HEK293 (cell line): ENCODE measurements at regions not wholly inside any gene's neighbourhood (a gene's known extent, or its start where the extent isn't known, plus 50 kb on each side); places are given as distances from the start of the nearest gene placed in this dataset.

ENCODE experiments used
- CTCF ChIA-PET: fragments of 350-600 bp; formaldehyde crosslinking; extraction: SDS; loops from one replicate; lab custom pipeline; 2021; ENCODE audit warnings: antibody characterized with exemption; lab: Yijun Ruan, JAX
- POLR2A ChIA-PET: fragments of 300-600 bp; formaldehyde crosslinking; extraction: SDS; loops from one replicate; lab custom pipeline; 2020; ENCODE audit warnings: antibody characterized with exemption, inconsistent platforms; lab: Yijun Ruan, JAX
- H3K27ac ChIP-seq: fragments of 200-500 bp; sonication (Bioruptor generic); 2 replicates; pipeline ENCODE4 v1.5.1; 2014; ENCODE audit warnings: low read depth, low read length, control low read depth, inconsistent platforms; ENCODE audit errors: extremely low read depth
- H3K36me3 ChIP-seq, 2 experiments: fragments of 200-500 bp in 1 of 2; sonication (Bioruptor generic) in 1 of 2; 1 replicate in 1 of 2; 2 replicates in 1 of 2; pipeline ENCODE4 v1.5.1; 2014 to 2017; ENCODE audit warnings: inconsistent platforms in 2 of 2, low read length in 2 of 2; ENCODE audit not compliant: control insufficient read depth in 2 of 2, insufficient read depth in 1 of 2
- H3K4me1 ChIP-seq: fragments of 200-500 bp; sonication (Bioruptor generic); 2 replicates; pipeline ENCODE4 v1.5.1; 2014; ENCODE audit warnings: mild to moderate bottlenecking, low read length, inconsistent platforms; ENCODE audit not compliant: control insufficient read depth, insufficient read depth
- H3K4me3 ChIP-seq: 2 replicates; pipeline ENCODE4 v1.5.1; 2011; ENCODE audit warnings: low read depth, mild to moderate bottlenecking, control low read depth, low read length, moderate library complexity
- H3K9me3 ChIP-seq: fragments of 200-500 bp; sonication (Bioruptor generic); 2 replicates; pipeline ENCODE4 v1.5.1; 2014; ENCODE audit warnings: low read depth, low read length, inconsistent platforms; ENCODE audit not compliant: control insufficient read depth, insufficient read depth
- FEZF1 ChIP-seq: fragments of 450-650 bp; formaldehyde crosslinking; IDR thresholded peaks from 2 replicates; pipeline ENCODE4 v1.5.1; 2016; ENCODE audit warnings: missing biosample characterization, missing genetic modification characterization
- GLIS1 ChIP-seq: fragments of 450-650 bp; formaldehyde crosslinking; IDR thresholded peaks from 2 replicates; pipeline ENCODE4 v1.5.1; 2016; ENCODE audit warnings: missing biosample characterization, missing genetic modification characterization
- PRDM10 ChIP-seq: fragments of 450-650 bp; formaldehyde crosslinking; IDR thresholded peaks from 2 replicates; pipeline ENCODE4 v1.5.1; 2016; ENCODE audit warnings: missing biosample characterization, missing genetic modification characterization
- SP2 ChIP-seq: fragments of 450-650 bp; formaldehyde crosslinking; IDR thresholded peaks from 2 replicates; pipeline ENCODE4 v1.5.1; 2016; ENCODE audit warnings: missing biosample characterization, missing genetic modification characterization
- ZNF10 ChIP-seq: fragments of 450-650 bp; formaldehyde crosslinking; IDR thresholded peaks from 2 replicates; pipeline ENCODE4 v1.5.1; 2017; ENCODE audit warnings: missing biosample characterization, missing genetic modification characterization
- ZNF157 ChIP-seq: fragments of 450-650 bp; formaldehyde crosslinking; IDR thresholded peaks from 2 replicates; pipeline ENCODE4 v1.5.1; 2016; ENCODE audit warnings: missing biosample characterization, missing genetic modification characterization
- ZNF169 ChIP-seq: fragments of 450-650 bp; formaldehyde crosslinking; IDR thresholded peaks from 2 replicates; pipeline ENCODE4 v1.5.1; 2016; ENCODE audit warnings: missing biosample characterization, missing genetic modification characterization
- ZNF2 ChIP-seq: fragments of 450-650 bp; formaldehyde crosslinking; IDR thresholded peaks from 2 replicates; pipeline ENCODE4 v1.5.1; 2016; ENCODE audit warnings: missing biosample characterization, missing genetic modification characterization
- ZNF221 ChIP-seq: fragments of 450-650 bp; formaldehyde crosslinking; IDR thresholded peaks from 2 replicates; pipeline ENCODE4 v1.5.1; 2017; ENCODE audit warnings: missing biosample characterization, missing genetic modification characterization, borderline replicate concordance
- ZNF223 ChIP-seq: fragments of 450-650 bp; formaldehyde crosslinking; IDR thresholded peaks from 2 replicates; pipeline ENCODE4 v1.5.1; 2016; ENCODE audit warnings: missing biosample characterization, missing genetic modification characterization
- ZNF311 ChIP-seq: fragments of 450-650 bp; formaldehyde crosslinking; IDR thresholded peaks from 2 replicates; pipeline ENCODE4 v1.5.1; 2017; ENCODE audit warnings: missing biosample characterization, missing genetic modification characterization, borderline replicate concordance
- ZNF580 ChIP-seq: fragments of 450-650 bp; formaldehyde crosslinking; IDR thresholded peaks from 2 replicates; pipeline ENCODE4 v1.5.1; 2016; ENCODE audit warnings: missing biosample characterization, missing genetic modification characterization
- ZNF660 ChIP-seq: fragments of 450-650 bp; IDR thresholded peaks from 2 replicates; pipeline ENCODE4 v1.5.1; 2018; ENCODE audit warnings: missing biosample characterization, mild to moderate bottlenecking, missing genetic modification characterization
- TF ChIP-seq, protein P1 (sequence below): fragments of 450-650 bp; formaldehyde crosslinking; IDR thresholded peaks from 2 replicates; pipeline ENCODE4 v1.5.1; 2017; ENCODE audit warnings: missing biosample characterization, missing genetic modification characterization
- TF ChIP-seq, protein P2 (sequence below): fragments of 450-650 bp; IDR thresholded peaks from 2 replicates; pipeline ENCODE4 v1.5.1; 2018; ENCODE audit warnings: missing biosample characterization, mild to moderate bottlenecking, missing genetic modification characterization
- TF ChIP-seq, protein P3 (sequence below): fragments of 450-650 bp; formaldehyde crosslinking; IDR thresholded peaks from 2 replicates; pipeline ENCODE4 v1.5.1; 2016; ENCODE audit warnings: missing biosample characterization, missing genetic modification characterization
- TF ChIP-seq, protein P4 (sequence below): fragments of 450-650 bp; formaldehyde crosslinking; IDR thresholded peaks from 2 replicates; pipeline ENCODE4 v1.5.1; 2016; ENCODE audit warnings: missing biosample characterization, missing genetic modification characterization
- TF ChIP-seq, protein P5 (sequence below): fragments of 450-650 bp; formaldehyde crosslinking; IDR thresholded peaks from 2 replicates; pipeline ENCODE4 v1.5.1; 2017; ENCODE audit warnings: missing biosample characterization, missing genetic modification characterization

DNA sequence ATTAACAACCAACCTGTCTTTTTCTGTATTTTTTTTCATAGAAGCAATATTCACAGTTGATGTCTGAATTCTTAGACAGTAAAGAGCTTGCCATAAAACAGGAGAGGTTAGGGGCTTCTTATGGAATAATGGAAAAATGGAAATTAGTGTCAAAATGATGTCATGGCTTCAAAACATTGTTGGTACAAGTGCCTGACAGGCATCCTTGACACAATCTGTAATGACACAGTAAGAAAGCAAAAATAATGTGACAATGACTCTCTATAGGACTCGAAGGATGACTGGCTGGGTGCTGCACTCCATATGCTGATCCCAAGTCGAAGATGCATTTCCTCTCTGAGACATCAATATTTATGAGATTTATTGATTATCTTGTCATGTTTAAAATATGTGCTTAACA is 205.3 kb upstream of the DACH1 start:
- Histone ChIP-seq H3K36me3 (no peaks in the 10 kb centered on the region), H3K9me3 (no peaks in the 10 kb centered on the region), H3K4me3 (no peak overlapping the region), H3K27ac (no peak overlapping the region), H3K4me1 (no peaks in the 10 kb centered on the region)
- TF ChIP-seq ZNF169 (tag by site-specific recombination) = no peak
- no peak for TF ChIP-seq ZNF221 (tag by site-specific recombination)
- TF ChIP-seq ZNF157 = no peak
- no peak for TF ChIP-seq ZNF223 (tag by site-specific recombination)
- TF ChIP-seq PRDM10 = no peak
- TF ChIP-seq, protein P1, sequence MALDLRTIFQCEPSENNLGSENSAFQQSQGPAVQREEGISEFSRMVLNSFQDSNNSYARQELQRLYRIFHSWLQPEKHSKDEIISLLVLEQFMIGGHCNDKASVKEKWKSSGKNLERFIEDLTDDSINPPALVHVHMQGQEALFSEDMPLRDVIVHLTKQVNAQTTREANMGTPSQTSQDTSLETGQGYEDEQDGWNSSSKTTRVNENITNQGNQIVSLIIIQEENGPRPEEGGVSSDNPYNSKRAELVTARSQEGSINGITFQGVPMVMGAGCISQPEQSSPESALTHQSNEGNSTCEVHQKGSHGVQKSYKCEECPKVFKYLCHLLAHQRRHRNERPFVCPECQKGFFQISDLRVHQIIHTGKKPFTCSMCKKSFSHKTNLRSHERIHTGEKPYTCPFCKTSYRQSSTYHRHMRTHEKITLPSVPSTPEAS (tag by site-specific recombination) = no peak
- TF ChIP-seq ZNF10 (tag by site-specific recombination) = no peak
- no peak for TF ChIP-seq ZNF660 (tag by site-specific recombination)
- ChIA-PET POLR2A (no interaction called here), CTCF (no interaction called here)

DNA sequence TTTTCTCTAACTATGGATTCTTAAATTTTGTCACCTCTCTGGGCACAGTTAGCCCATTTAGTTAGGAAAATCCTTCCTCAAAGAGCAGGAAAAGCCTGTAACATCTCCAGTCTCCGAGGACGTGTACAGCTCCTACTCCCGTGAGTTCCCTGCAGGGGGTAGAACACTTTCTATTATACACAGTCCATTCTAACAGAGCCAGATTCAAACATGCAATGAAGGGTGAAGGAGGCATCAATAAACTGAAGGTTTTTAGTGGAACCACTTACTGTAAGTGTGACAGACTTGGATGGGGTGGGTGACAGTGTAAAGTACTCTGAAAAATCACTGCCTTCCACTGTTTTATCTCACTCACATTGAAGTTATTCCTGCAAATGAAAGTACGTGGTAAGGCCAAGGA is 204.7 kb upstream of the DACH1 start:
- Histone ChIP-seq H3K27ac (no peak overlapping the region), H3K36me3 (no peaks in the 10 kb centered on the region), H3K4me3 (no peak overlapping the region), H3K4me1 (no peaks in the 10 kb centered on the region), H3K9me3 (no peaks in the 10 kb centered on the region)
- CTCF ChIA-PET = no interaction called here
- POLR2A ChIA-PET = no interaction called here
- TF ChIP-seq ZNF2 (tag by site-specific recombination) (no peak), GLIS1 (tag by site-specific recombination) (0 out of 2 replicates have a peak, but pooled peaks have one; percentile 8), ZNF580 (tag by site-specific recombination) (no peak)
- TF ChIP-seq, protein P2, sequence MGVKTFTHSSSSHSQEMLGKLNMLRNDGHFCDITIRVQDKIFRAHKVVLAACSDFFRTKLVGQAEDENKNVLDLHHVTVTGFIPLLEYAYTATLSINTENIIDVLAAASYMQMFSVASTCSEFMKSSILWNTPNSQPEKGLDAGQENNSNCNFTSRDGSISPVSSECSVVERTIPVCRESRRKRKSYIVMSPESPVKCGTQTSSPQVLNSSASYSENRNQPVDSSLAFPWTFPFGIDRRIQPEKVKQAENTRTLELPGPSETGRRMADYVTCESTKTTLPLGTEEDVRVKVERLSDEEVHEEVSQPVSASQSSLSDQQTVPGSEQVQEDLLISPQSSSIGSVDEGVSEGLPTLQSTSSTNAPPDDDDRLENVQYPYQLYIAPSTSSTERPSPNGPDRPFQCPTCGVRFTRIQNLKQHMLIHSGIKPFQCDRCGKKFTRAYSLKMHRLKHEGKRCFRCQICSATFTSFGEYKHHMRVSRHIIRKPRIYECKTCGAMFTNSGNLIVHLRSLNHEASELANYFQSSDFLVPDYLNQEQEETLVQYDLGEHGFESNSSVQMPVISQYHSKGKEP (tag by site-specific recombination) = no peak

DNA sequence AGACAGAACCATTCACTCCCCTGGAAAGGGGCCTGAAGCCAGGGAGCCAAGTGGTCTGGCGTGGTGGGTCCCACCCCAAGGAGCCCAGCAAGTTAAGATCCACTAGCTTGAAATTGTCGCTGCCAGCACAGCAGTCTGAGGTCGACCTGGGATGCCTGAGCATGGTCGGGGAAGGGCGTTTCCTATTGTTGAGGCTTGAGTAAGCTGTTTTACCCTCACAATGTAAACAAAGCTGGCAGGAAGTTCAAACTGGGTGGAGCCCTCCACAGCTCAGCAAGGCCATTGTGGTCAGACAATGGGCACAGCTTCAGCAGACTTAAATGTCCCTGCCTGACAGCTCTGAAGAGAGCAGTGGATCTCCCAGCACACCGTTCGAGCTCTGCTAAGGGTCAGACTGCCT is 195.6 kb upstream of the DACH1 start:
- Histone ChIP-seq H3K9me3 (no peaks in the 10 kb centered on the region), H3K36me3 (no peaks in the 10 kb centered on the region), H3K4me3 (no peak overlapping the region), H3K4me1 (no peaks in the 10 kb centered on the region), H3K27ac (no peak overlapping the region)
- ChIA-PET POLR2A (no interaction called here), CTCF (interaction anchor here (0.7 kb wide), 1 partner anchor 131 kb away, joined by 3 read pairs; no protein-coding TSS in a partner anchor)
- no peak for TF ChIP-seq SP2 (tag by site-specific recombination)
- TF ChIP-seq ZNF311 (tag by site-specific recombination) = no peak
- no peak for TF ChIP-seq FEZF1 (tag by site-specific recombination)
- TF ChIP-seq, protein P3, sequence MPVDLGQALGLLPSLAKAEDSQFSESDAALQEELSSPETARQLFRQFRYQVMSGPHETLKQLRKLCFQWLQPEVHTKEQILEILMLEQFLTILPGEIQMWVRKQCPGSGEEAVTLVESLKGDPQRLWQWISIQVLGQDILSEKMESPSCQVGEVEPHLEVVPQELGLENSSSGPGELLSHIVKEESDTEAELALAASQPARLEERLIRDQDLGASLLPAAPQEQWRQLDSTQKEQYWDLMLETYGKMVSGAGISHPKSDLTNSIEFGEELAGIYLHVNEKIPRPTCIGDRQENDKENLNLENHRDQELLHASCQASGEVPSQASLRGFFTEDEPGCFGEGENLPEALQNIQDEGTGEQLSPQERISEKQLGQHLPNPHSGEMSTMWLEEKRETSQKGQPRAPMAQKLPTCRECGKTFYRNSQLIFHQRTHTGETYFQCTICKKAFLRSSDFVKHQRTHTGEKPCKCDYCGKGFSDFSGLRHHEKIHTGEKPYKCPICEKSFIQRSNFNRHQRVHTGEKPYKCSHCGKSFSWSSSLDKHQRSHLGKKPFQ (tag by site-specific recombination) = no peak
- TF ChIP-seq, protein P4, sequence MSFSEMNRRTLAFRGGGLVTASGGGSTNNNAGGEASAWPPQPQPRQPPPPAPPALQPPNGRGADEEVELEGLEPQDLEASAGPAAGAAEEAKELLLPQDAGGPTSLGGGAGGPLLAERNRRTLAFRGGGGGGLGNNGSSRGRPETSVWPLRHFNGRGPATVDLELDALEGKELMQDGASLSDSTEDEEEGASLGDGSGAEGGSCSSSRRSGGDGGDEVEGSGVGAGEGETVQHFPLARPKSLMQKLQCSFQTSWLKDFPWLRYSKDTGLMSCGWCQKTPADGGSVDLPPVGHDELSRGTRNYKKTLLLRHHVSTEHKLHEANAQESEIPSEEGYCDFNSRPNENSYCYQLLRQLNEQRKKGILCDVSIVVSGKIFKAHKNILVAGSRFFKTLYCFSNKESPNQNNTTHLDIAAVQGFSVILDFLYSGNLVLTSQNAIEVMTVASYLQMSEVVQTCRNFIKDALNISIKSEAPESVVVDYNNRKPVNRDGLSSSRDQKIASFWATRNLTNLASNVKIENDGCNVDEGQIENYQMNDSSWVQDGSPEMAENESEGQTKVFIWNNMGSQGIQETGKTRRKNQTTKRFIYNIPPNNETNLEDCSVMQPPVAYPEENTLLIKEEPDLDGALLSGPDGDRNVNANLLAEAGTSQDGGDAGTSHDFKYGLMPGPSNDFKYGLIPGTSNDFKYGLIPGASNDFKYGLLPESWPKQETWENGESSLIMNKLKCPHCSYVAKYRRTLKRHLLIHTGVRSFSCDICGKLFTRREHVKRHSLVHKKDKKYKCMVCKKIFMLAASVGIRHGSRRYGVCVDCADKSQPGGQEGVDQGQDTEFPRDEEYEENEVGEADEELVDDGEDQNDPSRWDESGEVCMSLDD = no peak
- TF ChIP-seq, protein P5, sequence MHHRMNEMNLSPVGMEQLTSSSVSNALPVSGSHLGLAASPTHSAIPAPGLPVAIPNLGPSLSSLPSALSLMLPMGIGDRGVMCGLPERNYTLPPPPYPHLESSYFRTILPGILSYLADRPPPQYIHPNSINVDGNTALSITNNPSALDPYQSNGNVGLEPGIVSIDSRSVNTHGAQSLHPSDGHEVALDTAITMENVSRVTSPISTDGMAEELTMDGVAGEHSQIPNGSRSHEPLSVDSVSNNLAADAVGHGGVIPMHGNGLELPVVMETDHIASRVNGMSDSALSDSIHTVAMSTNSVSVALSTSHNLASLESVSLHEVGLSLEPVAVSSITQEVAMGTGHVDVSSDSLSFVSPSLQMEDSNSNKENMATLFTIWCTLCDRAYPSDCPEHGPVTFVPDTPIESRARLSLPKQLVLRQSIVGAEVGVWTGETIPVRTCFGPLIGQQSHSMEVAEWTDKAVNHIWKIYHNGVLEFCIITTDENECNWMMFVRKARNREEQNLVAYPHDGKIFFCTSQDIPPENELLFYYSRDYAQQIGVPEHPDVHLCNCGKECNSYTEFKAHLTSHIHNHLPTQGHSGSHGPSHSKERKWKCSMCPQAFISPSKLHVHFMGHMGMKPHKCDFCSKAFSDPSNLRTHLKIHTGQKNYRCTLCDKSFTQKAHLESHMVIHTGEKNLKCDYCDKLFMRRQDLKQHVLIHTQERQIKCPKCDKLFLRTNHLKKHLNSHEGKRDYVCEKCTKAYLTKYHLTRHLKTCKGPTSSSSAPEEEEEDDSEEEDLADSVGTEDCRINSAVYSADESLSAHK (tag by site-specific recombination) = no peak
